A673 (cell line): ENCODE measurements at regions not wholly inside any gene's neighbourhood (a gene's known extent, or its start where the extent isn't known, plus 50 kb on each side); places are given as distances from the start of the nearest gene placed in this dataset.

Source experiments
- BruUV-seq: library from RNA; stranded (reverse); fragments of 400-500 nt; replicated peaks from 2 replicates; lab custom pipeline; 2021; lab: Mats Ljungman, UMichigan
- CTCF ChIA-PET: fragments of 300-600 bp; sonication (Branson Sonifier 250); formaldehyde crosslinking; loops from one replicate; lab custom pipeline; 2022; ENCODE audit warnings: antibody characterized with exemption; lab: Charles Lee
- POLR2A ChIA-PET: fragments of 300-600 bp; sonication (Branson Sonifier 250); formaldehyde crosslinking; loops from one replicate; lab custom pipeline; 2022; ENCODE audit warnings: antibody characterized with exemption; ENCODE audit not compliant: low non-redundant PET; lab: Charles Lee
- DNase-seq: peaks from one replicate; pipeline ENCODE4 v3.0.0-alpha.2; 2015; ENCODE audit warnings: low spot score
- H3K27ac ChIP-seq: fragments of 200-600 bp; sonication (generic); 2 replicates; pipeline ENCODE4 v1.5.1; 2016; ENCODE audit warnings: mixed run types, low read depth, mild to moderate bottlenecking, mixed read lengths, antibody characterized with exemption, low read length; ENCODE audit not compliant: poor library complexity, severe bottlenecking
- H3K27me3 ChIP-seq: fragments of 200-600 bp; sonication (generic); replicated peaks from 2 replicates; pipeline ENCODE4 v1.6.1; 2017; ENCODE audit warnings: mixed run types, low read depth, mild to moderate bottlenecking, mixed read lengths, antibody characterized with exemption, low read length; ENCODE audit not compliant: insufficient read depth, poor library complexity
- H3K36me3 ChIP-seq: fragments of 200-600 bp; sonication (generic); 2 replicates; pipeline ENCODE4 v1.6.1; 2016; ENCODE audit warnings: mixed run types, mild to moderate bottlenecking, mixed read lengths, antibody characterized with exemption, low read length; ENCODE audit not compliant: insufficient read depth, poor library complexity, severe bottlenecking
- H3K4me1 ChIP-seq: fragments of 200-600 bp; sonication (generic); 2 replicates; pipeline ENCODE4 v1.6.1; 2017; ENCODE audit warnings: mixed run types, mild to moderate bottlenecking, mixed read lengths, antibody characterized with exemption, low read length; ENCODE audit not compliant: insufficient read depth, poor library complexity, severe bottlenecking
- H3K4me3 ChIP-seq: fragments of 200-600 bp; sonication (generic); 2 replicates; pipeline ENCODE4 v1.5.1; 2016; ENCODE audit warnings: low read depth, mixed run types, mild to moderate bottlenecking, mixed read lengths, low read length; ENCODE audit not compliant: poor library complexity, severe bottlenecking
- H3K9me3 ChIP-seq: fragments of 200-600 bp; sonication (generic); 2 replicates; pipeline ENCODE4 v1.6.1; 2016; ENCODE audit warnings: mixed run types, low read depth, mild to moderate bottlenecking, mixed read lengths, antibody characterized with exemption, low read length; ENCODE audit not compliant: poor library complexity, severe bottlenecking
- EZH2 ChIP-seq: fragments of 200-600 bp; sonication (generic); IDR thresholded peaks from 2 replicates; pipeline ENCODE4 v1.6.1; 2017; ENCODE audit warnings: borderline replicate concordance, low read depth, mild to moderate bottlenecking, mixed read lengths, antibody characterized with exemption, low read length; ENCODE audit not compliant: poor library complexity, severe bottlenecking
- intact Hi-C: fragments of 100-400 bp; cut with micrococcal nuclease; formaldehyde crosslinking; loops from one replicate; pipeline ENCODE4 v1.10.0; 2022; ENCODE audit not compliant: unreplicated experiment
- TF ChIP-seq, protein P1 (sequence below): fragments of 300-800, 200-600 bp; sonication (generic); conservative IDR thresholded peaks from 2 replicates; pipeline ENCODE4 v1.5.1; 2017; ENCODE audit warnings: low read depth, mild to moderate bottlenecking, antibody characterized with exemption, low read length, moderate library complexity, mixed read lengths

DNA sequence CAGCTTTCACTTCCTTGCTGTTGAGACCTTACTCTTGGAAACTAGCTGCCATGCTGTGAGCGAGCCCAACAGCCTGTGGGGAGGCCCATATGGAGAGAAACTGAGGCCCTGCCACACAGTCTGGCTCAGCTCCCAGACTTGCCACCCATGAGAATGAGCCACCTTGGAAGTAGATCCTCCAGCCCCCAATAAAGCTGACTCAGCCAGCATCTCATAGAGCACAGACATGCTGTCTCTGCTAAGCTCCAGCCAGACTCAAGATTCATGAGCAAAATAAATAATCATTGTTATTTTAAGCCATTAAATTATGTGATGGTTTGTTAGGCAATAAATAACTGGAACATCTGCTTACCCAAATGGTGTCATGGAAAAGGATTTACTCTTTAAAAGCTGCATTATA lies 53.6 kb upstream of the DDX18 start:
- ChIA-PET CTCF (no interaction called here), POLR2A (no interaction called here)
- no peak for DNase-seq
- no peak overlapping the region for H3K4me3 ChIP-seq
- TF ChIP-seq, protein P1, sequence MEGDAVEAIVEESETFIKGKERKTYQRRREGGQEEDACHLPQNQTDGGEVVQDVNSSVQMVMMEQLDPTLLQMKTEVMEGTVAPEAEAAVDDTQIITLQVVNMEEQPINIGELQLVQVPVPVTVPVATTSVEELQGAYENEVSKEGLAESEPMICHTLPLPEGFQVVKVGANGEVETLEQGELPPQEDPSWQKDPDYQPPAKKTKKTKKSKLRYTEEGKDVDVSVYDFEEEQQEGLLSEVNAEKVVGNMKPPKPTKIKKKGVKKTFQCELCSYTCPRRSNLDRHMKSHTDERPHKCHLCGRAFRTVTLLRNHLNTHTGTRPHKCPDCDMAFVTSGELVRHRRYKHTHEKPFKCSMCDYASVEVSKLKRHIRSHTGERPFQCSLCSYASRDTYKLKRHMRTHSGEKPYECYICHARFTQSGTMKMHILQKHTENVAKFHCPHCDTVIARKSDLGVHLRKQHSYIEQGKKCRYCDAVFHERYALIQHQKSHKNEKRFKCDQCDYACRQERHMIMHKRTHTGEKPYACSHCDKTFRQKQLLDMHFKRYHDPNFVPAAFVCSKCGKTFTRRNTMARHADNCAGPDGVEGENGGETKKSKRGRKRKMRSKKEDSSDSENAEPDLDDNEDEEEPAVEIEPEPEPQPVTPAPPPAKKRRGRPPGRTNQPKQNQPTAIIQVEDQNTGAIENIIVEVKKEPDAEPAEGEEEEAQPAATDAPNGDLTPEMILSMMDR: no peak
- H3K27ac ChIP-seq: no peak overlapping the region
- no peaks in the 10 kb centered on the region for H3K27me3 ChIP-seq
- no peaks in the 10 kb centered on the region for H3K9me3 ChIP-seq
- intact Hi-C loops: no loop called here
- no peaks in the 10 kb centered on the region for H3K36me3 ChIP-seq
- no peaks in the 10 kb centered on the region for H3K4me1 ChIP-seq
- BruUV-seq: no TSS peak

DNA sequence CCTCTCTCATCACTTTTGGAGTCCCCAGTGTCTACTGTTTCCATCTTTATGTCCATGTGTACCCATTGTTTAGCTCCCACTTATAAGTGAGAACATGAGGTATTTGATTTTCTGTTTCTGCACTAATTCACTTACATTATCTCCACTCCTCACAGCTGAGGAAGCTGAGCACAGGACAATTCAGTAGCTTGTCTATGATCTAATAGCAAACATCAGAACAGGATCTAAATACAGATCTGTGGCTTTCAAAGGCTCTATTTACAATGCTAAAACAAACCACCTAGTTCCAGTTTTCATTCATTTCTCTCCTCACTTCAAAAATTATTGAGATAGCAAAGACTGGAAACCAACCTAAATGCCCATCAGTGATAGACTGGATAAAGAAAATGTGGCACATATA lies 52.0 kb upstream of the DDX18 start:
- intact Hi-C loops: no loop called here
- Histone ChIP-seq H3K27ac (no peak overlapping the region), H3K4me3 (no peak overlapping the region), H3K36me3 (no peaks in the 10 kb centered on the region), H3K9me3 (no peaks in the 10 kb centered on the region), H3K4me1 (no peaks in the 10 kb centered on the region), H3K27me3 (no peaks in the 10 kb centered on the region)
- no TSS peak for BruUV-seq
- CTCF ChIA-PET: no interaction called here
- DNase-seq: no peak
- no peak for TF ChIP-seq EZH2
- TF ChIP-seq, protein P1: no peak
- POLR2A ChIA-PET: no interaction called here

DNA sequence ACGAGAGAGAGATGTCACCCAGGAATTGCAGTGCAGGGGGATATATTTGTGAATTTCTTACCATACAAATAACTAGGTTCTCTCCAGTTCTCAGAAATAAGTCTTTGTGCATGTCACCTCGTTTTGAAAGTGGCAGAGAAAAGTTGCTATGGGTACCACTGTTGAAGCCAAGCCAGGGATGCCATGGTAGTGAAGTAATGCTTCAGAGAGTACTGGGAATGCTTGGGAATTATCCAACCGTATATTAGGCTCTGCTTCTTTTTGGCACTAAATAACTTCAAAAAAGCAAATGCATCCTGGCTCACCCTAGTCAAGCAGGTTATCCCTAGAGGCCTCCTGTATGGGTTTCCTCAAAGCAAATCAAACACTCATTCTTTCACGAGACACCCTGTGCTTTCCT lies 50.7 kb upstream of the DDX18 start:
- TF ChIP-seq, protein P1: no peak
- TF ChIP-seq EZH2: no peak
- Histone ChIP-seq H3K4me3 (no peak overlapping the region), H3K36me3 (no peaks in the 10 kb centered on the region), H3K9me3 (no peaks in the 10 kb centered on the region), H3K27me3 (no peaks in the 10 kb centered on the region), H3K27ac (no peak overlapping the region), H3K4me1 (no peaks in the 10 kb centered on the region)
- intact Hi-C loops: no loop called here
- DNase-seq: no peak
- CTCF ChIA-PET: no interaction called here
- POLR2A ChIA-PET: no interaction called here
- BruUV-seq: no TSS peak
